ENCODE measurements at regions not wholly inside any gene's neighbourhood (a gene's known extent, or its start where the extent isn't known, plus 50 kb on each side); places are given as distances from the start of the nearest gene placed in this dataset.
"Not testable (repeated sequence)": the region's sequence is repeated elsewhere in the genome, so short reads cannot be mapped to it uniquely, and the experiment has no call there.

- DNase-seq = no peak
Measured at GRCh38 chr14:97155320-97155719, 358.1 kb downstream of the VRK1 start.

GRCh38 chr14:97155814-97156213 is 358.6 kb downstream of the VRK1 start:
- no peak for DNase-seq

- no peak for DNase-seq
Measured at GRCh38 chr14:97156705-97157104, 359.5 kb downstream of the VRK1 start.

- no peak for DNase-seq
Measured at GRCh38 chr14:97158102-97158501, 360.9 kb downstream of the VRK1 start.

- DNase-seq = no peak
Measured at GRCh38 chr14:97159124-97159523, 361.9 kb downstream of the VRK1 start.

- DNase-seq = no peak
Measured at GRCh38 chr14:97162621-97163020, 365.4 kb downstream of the VRK1 start.

- DNase-seq = no peak
Measured at GRCh38 chr14:97164021-97164420, 366.8 kb downstream of the VRK1 start.

GRCh38 chr14:97166497-97166896 is 369.3 kb downstream of the VRK1 start:
- DNase-seq = no peak

- not testable (repeated sequence) for DNase-seq
Measured at GRCh38 chr14:97167577-97167976, 370.4 kb downstream of the VRK1 start.

- DNase-seq = no peak
Measured at GRCh38 chr14:97172644-97173043, 375.5 kb downstream of the VRK1 start.

GRCh38 chr14:97177016-97177415 is 379.8 kb downstream of the VRK1 start:
- no peak for DNase-seq

- no peak for DNase-seq
Measured at GRCh38 chr14:97177635-97178034, 380.5 kb downstream of the VRK1 start.

GRCh38 chr14:97178781-97179180 is 381.6 kb downstream of the VRK1 start:
- no peak for DNase-seq

- no peak for DNase-seq
Measured at GRCh38 chr14:97179573-97179972, 382.4 kb downstream of the VRK1 start.

GRCh38 chr14:97180304-97181200 is 383.4 kb downstream of the VRK1 start:
- no peak for DNase-seq

GRCh38 chr14:97185186-97185585 is 388.0 kb downstream of the VRK1 start:
- no peak for DNase-seq

GRCh38 chr14:97187916-97188315 is 390.7 kb downstream of the VRK1 start:
- DNase-seq = no peak

GRCh38 chr14:97196336-97196735 is 399.2 kb downstream of the VRK1 start:
- no peak for DNase-seq

- no peak for DNase-seq
Measured at GRCh38 chr14:97198813-97199212, 401.6 kb downstream of the VRK1 start.

GRCh38 chr14:97200245-97200644 is 403.1 kb downstream of the VRK1 start:
- DNase-seq = no peak

- no peak for DNase-seq
Measured at GRCh38 chr14:97206916-97207315, 409.7 kb downstream of the VRK1 start.

GRCh38 chr14:97210202-97210601 is 413.0 kb downstream of the VRK1 start:
- DNase-seq = no peak

- no peak for DNase-seq
Measured at GRCh38 chr14:97212399-97212798, 415.2 kb downstream of the VRK1 start.

GRCh38 chr14:97213720-97214119 is 416.5 kb downstream of the VRK1 start:
- no peak for DNase-seq

Measured in NCI-H446 treated with DMSO at 0.1 percent for 48 hours (cell line).